C4-2B (cell line): ENCODE measurements at regions not wholly inside any gene's neighbourhood (a gene's known extent, or its start where the extent isn't known, plus 50 kb on each side); places are given as distances from the start of the nearest gene placed in this dataset.

Source experiments
- ZFX ChIP-seq: fragments of 450-650 bp; IDR thresholded peaks from 2 replicates; pipeline ENCODE4 v1.6.1; 2017
- TF ChIP-seq, protein P1 (sequence below): fragments of 450-650 bp; conservative IDR thresholded peaks from 2 replicates; pipeline ENCODE4 v1.5.1; 2017; ENCODE audit warnings: mild to moderate bottlenecking

DNA sequence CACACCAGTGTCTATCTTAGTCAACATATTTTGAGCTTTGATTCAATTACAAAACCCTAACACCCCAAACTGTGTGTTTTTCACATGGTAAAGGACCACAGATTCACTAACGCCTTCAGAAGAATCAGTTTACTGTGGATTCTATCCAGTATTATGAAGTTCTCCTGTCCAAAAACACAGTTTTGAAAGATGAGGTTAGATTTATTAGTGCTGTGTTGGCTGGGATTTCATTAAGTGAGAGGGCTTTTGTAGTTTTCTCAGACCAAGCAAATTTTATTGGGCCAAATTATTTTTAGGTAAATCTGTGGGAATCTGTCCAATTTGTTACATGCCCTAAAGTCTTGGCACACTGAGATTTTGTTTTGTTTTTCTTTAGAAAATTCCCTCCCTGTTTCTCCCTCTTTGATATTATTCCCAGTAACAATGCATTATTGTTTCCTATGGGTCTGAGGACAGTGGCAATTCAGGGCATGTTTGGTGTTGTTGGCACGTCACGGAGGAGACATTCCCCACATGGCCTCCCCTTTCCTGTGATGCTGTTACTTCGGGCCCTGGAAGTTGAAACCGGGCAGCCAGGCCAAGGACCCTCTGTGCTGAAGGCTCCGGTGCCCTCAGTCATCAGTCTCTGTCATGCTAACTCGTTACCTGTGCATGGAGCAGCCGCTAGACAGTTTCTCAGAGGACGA lies 87.5 kb upstream of the ALKAL2 start:
- TF ChIP-seq, protein P1, sequence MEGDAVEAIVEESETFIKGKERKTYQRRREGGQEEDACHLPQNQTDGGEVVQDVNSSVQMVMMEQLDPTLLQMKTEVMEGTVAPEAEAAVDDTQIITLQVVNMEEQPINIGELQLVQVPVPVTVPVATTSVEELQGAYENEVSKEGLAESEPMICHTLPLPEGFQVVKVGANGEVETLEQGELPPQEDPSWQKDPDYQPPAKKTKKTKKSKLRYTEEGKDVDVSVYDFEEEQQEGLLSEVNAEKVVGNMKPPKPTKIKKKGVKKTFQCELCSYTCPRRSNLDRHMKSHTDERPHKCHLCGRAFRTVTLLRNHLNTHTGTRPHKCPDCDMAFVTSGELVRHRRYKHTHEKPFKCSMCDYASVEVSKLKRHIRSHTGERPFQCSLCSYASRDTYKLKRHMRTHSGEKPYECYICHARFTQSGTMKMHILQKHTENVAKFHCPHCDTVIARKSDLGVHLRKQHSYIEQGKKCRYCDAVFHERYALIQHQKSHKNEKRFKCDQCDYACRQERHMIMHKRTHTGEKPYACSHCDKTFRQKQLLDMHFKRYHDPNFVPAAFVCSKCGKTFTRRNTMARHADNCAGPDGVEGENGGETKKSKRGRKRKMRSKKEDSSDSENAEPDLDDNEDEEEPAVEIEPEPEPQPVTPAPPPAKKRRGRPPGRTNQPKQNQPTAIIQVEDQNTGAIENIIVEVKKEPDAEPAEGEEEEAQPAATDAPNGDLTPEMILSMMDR: no peak
- no peak for TF ChIP-seq ZFX
